T-helper 2 cell (primary cell): ENCODE measurements at regions not wholly inside any gene's neighbourhood (a gene's known extent, or its start where the extent isn't known, plus 50 kb on each side); places are given as distances from the start of the nearest gene placed in this dataset.

Experiments used
- DNase-seq, 5 experiments: peaks; one replicate each; pipeline versions ENCODE4 v3.0.0 to v3.0.0-alpha.2; 2012 to 2022

- DNase-seq: no peak
Observed at GRCh38 chr12:42958291-42958674, 368.7 kb upstream of the PRICKLE1 start.

- DNase-seq: no peak
Observed at GRCh38 chr12:42957561-42958290, 368.2 kb upstream of the PRICKLE1 start.

GRCh38 chr12:42957136-42957535, 367.6 kb upstream of the PRICKLE1 start:
- no peak for DNase-seq

- no peak for DNase-seq
Observed at GRCh38 chr12:42953021-42953420, 363.5 kb upstream of the PRICKLE1 start.

- no peak for DNase-seq
Observed at GRCh38 chr12:42946871-42947381, 357.4 kb upstream of the PRICKLE1 start.

GRCh38 chr12:42945927-42946326, 356.4 kb upstream of the PRICKLE1 start:
- no peak for DNase-seq

- DNase-seq: no peak
Observed at GRCh38 chr12:42944516-42944915, 355.0 kb upstream of the PRICKLE1 start.

GRCh38 chr12:42936991-42937390, 347.4 kb upstream of the PRICKLE1 start:
- no peak for DNase-seq

GRCh38 chr12:42936260-42936659, 346.7 kb upstream of the PRICKLE1 start:
- no peak for DNase-seq

GRCh38 chr12:42935756-42936155, 346.2 kb upstream of the PRICKLE1 start:
- DNase-seq: no peak

GRCh38 chr12:42935090-42935489, 345.5 kb upstream of the PRICKLE1 start:
- no peak for DNase-seq

- no peak for DNase-seq
Observed at GRCh38 chr12:42933461-42934081, 344.0 kb upstream of the PRICKLE1 start.

GRCh38 chr12:42932936-42933335, 343.4 kb upstream of the PRICKLE1 start:
- no peak for DNase-seq

GRCh38 chr12:42926232-42926631, 336.7 kb upstream of the PRICKLE1 start:
- DNase-seq: no peak

GRCh38 chr12:42924482-42924881, 334.9 kb upstream of the PRICKLE1 start:
- no peak for DNase-seq

GRCh38 chr12:42923583-42923982, 334.0 kb upstream of the PRICKLE1 start:
- DNase-seq: no peak

GRCh38 chr12:42923156-42923555, 333.6 kb upstream of the PRICKLE1 start:
- DNase-seq: no peak

- DNase-seq: no peak
Observed at GRCh38 chr12:42922505-42922850, 332.9 kb upstream of the PRICKLE1 start.

GRCh38 chr12:42921741-42922504, 332.4 kb upstream of the PRICKLE1 start:
- no peak for DNase-seq

- no peak for DNase-seq
Observed at GRCh38 chr12:42919691-42920090, 330.1 kb upstream of the PRICKLE1 start.

GRCh38 chr12:42918443-42918842, 328.9 kb upstream of the PRICKLE1 start:
- no peak for DNase-seq

- DNase-seq: no peak
Observed at GRCh38 chr12:42916143-42916542, 326.6 kb upstream of the PRICKLE1 start.

GRCh38 chr12:42915426-42915825, 325.9 kb upstream of the PRICKLE1 start:
- DNase-seq: no peak

- no peak for DNase-seq
Observed at GRCh38 chr12:42912367-42912766, 322.8 kb upstream of the PRICKLE1 start.
